Pancreas (tissue), 10 donors: ENCODE measurements at regions not wholly inside any gene's neighbourhood (a gene's known extent, or its start where the extent isn't known, plus 50 kb on each side); places are given as distances from the start of the nearest gene placed in this dataset.

ENCODE experiments used
- ATAC-seq, 4 donors: fragments of 200-7000 bp; cut with Tn5 transposase; one replicate each; pipeline versions ENCODE4 v1.8.0 to v1.9.1; 2020; ENCODE audit warnings: mild to moderate bottlenecking in 4 of 4, moderate library complexity in 4 of 4
- DNase-seq, 6 donors: peaks; one replicate each; pipeline ENCODE4 v3.0.0-alpha.2; 2020
- FAIRE-seq: peaks from 2 replicates; lab custom pipeline; 2012; peaks lifted over from hg19 to GRCh38; lab: Jason Lieb, UNC
- H3K27ac ChIP-seq, 4 donors: fragments of 200-600 bp; sonication (generic); 1 replicate in 3 of 4; 2 replicates in 1 of 4; pipeline versions ENCODE4 v1.5.0 to v1.8.0; 2020
- H3K27me3 ChIP-seq, 4 donors: fragments of 200-600 bp; one replicate each; pipeline ENCODE4 v1.8.0; 2021
- H3K36me3 ChIP-seq, 3 donors: fragments of 200-600 bp; sonication (generic) in 1 of 3; one replicate each; pipeline versions ENCODE4 v1.5.0 to v1.8.0; 2020 to 2021
- H3K4me1 ChIP-seq, 3 donors: fragments of 200-600 bp; one replicate each; pipeline ENCODE4 v1.8.0; 2021
- H3K4me3 ChIP-seq, 4 donors: fragments of 200-600 bp; sonication (generic) in 2 of 4; one replicate each; pipeline versions ENCODE4 v1.5.0 to v1.8.0; 2020 to 2021
- H3K9me3 ChIP-seq, 4 donors: fragments of 200-600 bp; one replicate each; pipeline ENCODE4 v1.8.0; 2021
- CTCF ChIP-seq, 4 donors: fragments of 200-600 bp; sonication (generic) in 3 of 4; IDR thresholded peaks; one replicate each; pipeline versions ENCODE4 v1.5.0 to v1.8.0; 2021; ENCODE audit warnings: antibody characterized with exemption in 4 of 4
- WGBS, 2 donors: extraction: QIAGEN DNeasy Blood & Tissue Kit; methylation state at CpG; one replicate each; pipeline ENCODE4 v1.1.7; 2013; 5-methylcytosine and 5-hydroxymethylcytosine counted together
- intact Hi-C, 3 donors: fragments of 100-400 bp; cut with DNase I; formaldehyde crosslinking; loops; one replicate each; pipeline versions ENCODE4 v1.11.1 to v1.14.2; 2022
- donor health status: healthy with polysubstance abuse.
- donor health status: DM: no; HTN: no; CAD: no; lungs with moderate emphysema.
- donor health status: DM: no; HTN: no; CAD: no.
- donor health status: control.
- donor health status: control.
- donor health status: Bipolar disorder and iron deficiency.
- donor health status: DM: yes; HTN: yes; CAD: no.
- donor health status: DM: no; HTN: no; CAD: no.
- donor health status: DM: no; HTN: no; CAD: no.
- donor health status: DM: yes; HTN: yes; CAD: no.

DNA sequence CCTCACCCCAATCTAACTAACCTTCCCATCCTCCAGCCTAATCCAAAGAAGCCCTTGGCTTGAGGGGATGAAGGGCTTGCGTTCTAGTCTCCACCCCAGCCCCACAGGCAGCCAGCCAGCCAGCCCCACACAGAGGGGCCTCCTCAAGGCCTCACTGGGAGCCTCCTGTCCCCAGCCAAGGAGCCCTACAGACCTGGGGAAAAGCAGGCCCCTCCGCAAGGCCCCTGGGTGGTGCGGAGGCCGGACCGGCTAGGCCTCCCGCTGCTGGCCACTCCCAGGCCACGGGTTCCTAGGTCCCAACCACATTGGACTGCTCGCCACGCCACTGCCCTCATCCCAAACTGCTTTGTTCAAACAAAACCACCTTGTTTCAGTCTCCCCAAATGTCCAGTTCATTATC lies 78.0 kb downstream of the ZIC5 start:
- peaks cover 0 to 11% (median 2%) of the 10 kb centered on the region in 4 donors for H3K27me3 ChIP-seq
- H3K27ac ChIP-seq: no peak overlapping the region
- H3K4me3 ChIP-seq: no peak overlapping the region
- intact Hi-C loops: no loop called here
- H3K9me3 ChIP-seq: no peaks in the 10 kb centered on the region
- no peak for ATAC-seq
- peaks cover 0 to 3% (median 0%) of the 10 kb centered on the region in 3 donors for H3K4me1 ChIP-seq
- WGBS, 2 donors: 90 to 99% methylated on average over 9 of the region's 9 CpGs
- no peak for FAIRE-seq
- no peak for TF ChIP-seq CTCF (IDR thresholded peaks at IDR 0.05)
- H3K36me3 ChIP-seq: no peaks in the 10 kb centered on the region
- peak in 1 of 6 donors; percentile 43 for DNase-seq

DNA sequence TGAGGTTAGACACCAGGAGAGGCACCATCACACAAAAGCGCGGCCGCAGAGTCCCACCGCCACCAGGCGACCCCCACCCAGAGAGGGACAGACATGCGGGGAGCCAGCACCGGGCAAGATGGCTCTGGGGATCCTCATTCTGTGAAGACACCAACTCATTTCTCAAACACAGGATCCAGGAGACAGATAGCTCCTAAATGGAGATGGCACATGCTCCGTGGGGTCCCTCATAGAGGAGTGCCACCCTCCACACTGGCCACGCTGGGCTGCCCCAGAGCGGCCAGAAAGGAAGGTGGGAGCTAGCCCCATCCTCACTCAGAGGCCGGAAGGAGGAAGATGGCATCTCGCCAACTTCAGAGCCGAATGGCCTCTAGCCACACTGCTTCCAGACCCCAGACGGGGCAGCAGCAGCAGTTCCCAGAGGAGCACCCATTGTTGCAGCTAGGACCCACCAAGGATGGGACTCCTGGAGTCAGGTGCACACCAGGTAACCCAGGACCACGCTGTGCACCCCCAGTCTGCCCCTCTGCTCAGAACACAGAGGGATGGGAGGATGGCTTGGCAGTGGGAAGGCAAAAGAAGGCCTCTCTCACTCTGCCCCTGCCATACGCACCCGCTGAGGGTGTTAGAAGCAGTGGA lies 78.6 kb downstream of the ZIC5 start:
- H3K4me3 ChIP-seq: no peak overlapping the region
- FAIRE-seq (no peak), ATAC-seq (no peak), DNase-seq (peak in 1 of 6 donors; percentile 58)
- intact Hi-C loops: no loop called here
- no peak for TF ChIP-seq CTCF (IDR thresholded peaks at IDR 0.05)
- H3K27ac ChIP-seq: no peak overlapping the region
- H3K36me3 ChIP-seq: no peaks in the 10 kb centered on the region
- H3K27me3 ChIP-seq: peaks cover 0 to 11% (median 2%) of the 10 kb centered on the region in 4 donors
- peaks cover 0 to 3% (median 0%) of the 10 kb centered on the region in 3 donors for H3K4me1 ChIP-seq
- WGBS, 2 donors: 90 to 96% methylated on average over 17 of the region's 17 CpGs
- no peaks in the 10 kb centered on the region for H3K9me3 ChIP-seq

DNA sequence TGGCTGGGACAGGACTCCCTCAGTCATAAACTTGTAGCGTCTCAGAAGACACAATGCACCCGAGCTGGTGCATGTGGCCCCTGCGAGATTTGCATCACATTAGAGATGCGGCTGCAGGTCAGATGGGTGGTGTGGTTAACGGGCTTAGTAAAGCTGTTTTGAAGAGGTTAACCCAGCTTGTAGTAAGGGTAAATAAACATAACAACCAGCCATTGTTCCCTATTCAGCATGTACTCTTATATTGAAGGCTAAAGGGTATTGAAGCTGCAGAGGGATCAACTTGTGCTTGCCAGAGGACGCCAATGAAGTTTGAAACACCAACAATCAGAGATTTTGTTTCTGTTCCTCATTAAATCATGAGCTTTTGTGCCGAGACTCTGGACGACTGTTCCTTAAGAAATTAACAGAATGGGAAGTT lies 79.4 kb downstream of the ZIC5 start:
- no peak overlapping the region for H3K27ac ChIP-seq
- WGBS, 2 donors: 78 to 86% methylated on average over 8 of the region's 8 CpGs
- peaks cover 0 to 3% (median 0%) of the 10 kb centered on the region in 3 donors for H3K4me1 ChIP-seq
- FAIRE-seq (no peak), ATAC-seq (no peak), DNase-seq (no peak)
- TF ChIP-seq CTCF (IDR thresholded peaks at IDR 0.05): no peak
- peaks cover 0 to 11% (median 2%) of the 10 kb centered on the region in 4 donors for H3K27me3 ChIP-seq
- H3K4me3 ChIP-seq: no peak overlapping the region
- intact Hi-C loops: no loop called here
- H3K9me3 ChIP-seq: no peaks in the 10 kb centered on the region
- no peaks in the 10 kb centered on the region for H3K36me3 ChIP-seq

GRCh38 chr13:99886706-99887105 lies 84.9 kb downstream of the ZIC5 start:
- Histone ChIP-seq H3K36me3 (no peaks in the 10 kb centered on the region), H3K4me1 (no peaks in the 10 kb centered on the region), H3K9me3 (no peaks in the 10 kb centered on the region), H3K27me3 (no peaks in the 10 kb centered on the region), H3K4me3 (no peak overlapping the region), H3K27ac (no peak overlapping the region)
- intact Hi-C loops: no loop called here
- TF ChIP-seq CTCF (IDR thresholded peaks at IDR 0.05): no peak
- no peak for ATAC-seq
- WGBS, 2 donors: 89 to 92% methylated on average over 4 of the region's 4 CpGs
- no peak for FAIRE-seq
- DNase-seq: no peak

GRCh38 chr13:99884913-99885312 lies 86.7 kb downstream of the ZIC5 start:
- no peak for FAIRE-seq
- no peak overlapping the region for H3K27ac ChIP-seq
- H3K9me3 ChIP-seq: no peaks in the 10 kb centered on the region
- ATAC-seq: no peak
- H3K27me3 ChIP-seq: no peaks in the 10 kb centered on the region
- TF ChIP-seq CTCF (IDR thresholded peaks at IDR 0.05): no peak
- no peaks in the 10 kb centered on the region for H3K4me1 ChIP-seq
- H3K36me3 ChIP-seq: no peaks in the 10 kb centered on the region
- no peak for DNase-seq
- intact Hi-C loops: no loop called here
- WGBS, 2 donors: 55 to 74% methylated on average over 6 of the region's 6 CpGs
- no peak overlapping the region for H3K4me3 ChIP-seq
